ENCODE measurements at regions not wholly inside any gene's neighbourhood (a gene's known extent, or its start where the extent isn't known, plus 50 kb on each side); places are given as distances from the start of the nearest gene placed in this dataset.
"Not testable (repeated sequence)": the region's sequence is repeated elsewhere in the genome, so short reads cannot be mapped to it uniquely, and the experiment has no call there.

- H3K27me3 ChIP-seq (ENCODE audit: control insufficient read depth in 4 of 4, insufficient read depth in 4 of 4, low read length in 3 of 4), result no peaks in the 10 kb centered on the region
- H3K4me1 ChIP-seq (ENCODE audit: control insufficient read depth in 4 of 4, insufficient read depth in 4 of 4, low read length in 3 of 4), result no peaks in the 10 kb centered on the region
- H3K9ac ChIP-seq (ENCODE audit: low read depth in 1 of 2, low read length in 2 of 2), result no peak overlapping the region
- no peak for TF ChIP-seq EGR1 (IDR thresholded peaks at IDR 0.05; ENCODE audit: low read depth in 2 of 2)
- no peak for TF ChIP-seq HNF4A (conservative IDR thresholded peaks at IDR 0.05)
- no peak for TF ChIP-seq JUND (IDR thresholded peaks at IDR 0.05)
- TF ChIP-seq TAF1 (conservative IDR thresholded peaks at IDR 0.05), result no peak
- TF ChIP-seq FOXA2 (IDR thresholded peaks at IDR 0.05), result no peak
- no peak for TF ChIP-seq RXRA (IDR thresholded peaks at IDR 0.05)
- H3K9me3 ChIP-seq (ENCODE audit: control insufficient read depth in 4 of 4, low read length in 3 of 4), result no peaks in the 10 kb centered on the region
- no peaks in the 10 kb centered on the region for H3K36me3 ChIP-seq (ENCODE audit: control insufficient read depth in 4 of 4, insufficient read depth in 3 of 4, low read depth in 1 of 4, low read length in 3 of 4)
- no peak overlapping the region for H3K27ac ChIP-seq (ENCODE audit: low read depth in 1 of 2, low read length in 2 of 2)
- no peak for DNase-seq (ENCODE audit: low spot score)
- no peak overlapping the region for H3K4me3 ChIP-seq (ENCODE audit: low read depth in 1 of 3, low read length in 3 of 3)
- WGBS, result 82% methylated on average over 9 of the region's 9 CpGs
Measured at GRCh38 chr13:100954430-100955305, 280.1 kb upstream of the TMTC4 start.

- WGBS, result 92% methylated on average over 4 of the region's 4 CpGs
- Histone ChIP-seq H3K4me1 (ENCODE audit: control insufficient read depth in 4 of 4, insufficient read depth in 4 of 4, low read length in 3 of 4) (no peaks in the 10 kb centered on the region), H3K27me3 (ENCODE audit: control insufficient read depth in 4 of 4, insufficient read depth in 4 of 4, low read length in 3 of 4) (no peaks in the 10 kb centered on the region), H3K9me3 (ENCODE audit: control insufficient read depth in 4 of 4, low read length in 3 of 4) (no peaks in the 10 kb centered on the region), H3K27ac (ENCODE audit: low read depth in 1 of 2, low read length in 2 of 2) (no peak overlapping the region), H3K9ac (ENCODE audit: low read depth in 1 of 2, low read length in 2 of 2) (no peak overlapping the region), H3K36me3 (ENCODE audit: control insufficient read depth in 4 of 4, insufficient read depth in 3 of 4, low read depth in 1 of 4, low read length in 3 of 4) (no peaks in the 10 kb centered on the region), H3K4me3 (ENCODE audit: low read depth in 1 of 3, low read length in 3 of 3) (no peak overlapping the region)
- TF ChIP-seq CTCF (IDR thresholded peaks at IDR 0.05; ENCODE audit: low read depth, low read length, missing input control) (no peak), REST (IDR thresholded peaks at IDR 0.05) (no peak), FOXA2 (IDR thresholded peaks at IDR 0.05) (no peak), SP1 (IDR thresholded peaks at IDR 0.05) (no peak), NR2F2 (IDR thresholded peaks at IDR 0.05) (no peak), GABPA (IDR thresholded peaks at IDR 0.05 in 1 of 2, conservative IDR thresholded peaks at IDR 0.05 in 1 of 2) (no peak), TAF1 (conservative IDR thresholded peaks at IDR 0.05) (no peak)
- DNase-seq (ENCODE audit: low spot score), result no peak
Measured at GRCh38 chr13:100951016-100951415, 276.4 kb upstream of the TMTC4 start.

GRCh38 chr13:100948937-100949336, 274.3 kb upstream of the TMTC4 start:
- H3K27ac ChIP-seq (ENCODE audit: low read depth in 1 of 2, low read length in 2 of 2); H3K9ac ChIP-seq (ENCODE audit: low read depth in 1 of 2, low read length in 2 of 2); DNase-seq (ENCODE audit: low spot score); H3K9me3 ChIP-seq (ENCODE audit: control insufficient read depth in 4 of 4, low read length in 3 of 4); H3K4me3 ChIP-seq (ENCODE audit: low read depth in 1 of 3, low read length in 3 of 3); H3K27me3 ChIP-seq (ENCODE audit: control insufficient read depth in 4 of 4, insufficient read depth in 4 of 4, low read length in 3 of 4); H3K36me3 ChIP-seq (ENCODE audit: control insufficient read depth in 4 of 4, insufficient read depth in 3 of 4, low read depth in 1 of 4, low read length in 3 of 4); H3K4me1 ChIP-seq (ENCODE audit: control insufficient read depth in 4 of 4, insufficient read depth in 4 of 4, low read length in 3 of 4): not testable (repeated sequence)
- WGBS, result 86% methylated on average over 3 of the region's 3 CpGs

Data from liver (tissue), 8 donors.